ENCODE measurements at regions not wholly inside any gene's neighbourhood (a gene's known extent, or its start where the extent isn't known, plus 50 kb on each side); places are given as distances from the start of the nearest gene placed in this dataset.

DNA sequence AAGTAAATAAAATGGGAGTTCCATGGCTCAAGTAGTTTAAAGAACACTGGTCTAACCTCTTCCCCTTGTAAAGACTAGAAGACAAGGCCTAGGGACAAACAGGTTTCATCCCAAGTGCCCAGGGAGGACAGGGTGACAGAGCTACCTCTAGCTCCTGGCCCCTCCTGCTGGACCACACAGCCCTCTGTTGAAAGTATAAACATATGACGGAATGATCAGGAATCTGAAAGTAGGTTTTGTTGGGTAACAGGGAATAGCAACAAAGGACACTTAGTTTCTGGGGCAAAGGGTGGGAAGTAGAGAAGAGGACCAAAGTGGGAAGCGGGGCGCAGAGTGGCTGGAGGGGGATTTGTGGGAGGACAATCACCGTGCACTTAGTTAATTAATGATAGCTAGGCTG lies 67.0 kb upstream of the DAB2IP start:
- Mint-ChIP-seq H3K4me3 (no peak overlapping the region), H3K27me3 (peaks cover 28% of the 10 kb centered on the region), H3K9me3 (no peaks in the 10 kb centered on the region), H3K27ac (no peak overlapping the region), H3K4me1 (ENCODE audit: low read depth) (no peaks in the 10 kb centered on the region), H3K36me3 (ENCODE audit: low read depth) (no peaks in the 10 kb centered on the region)
- CTCF ChIA-PET, result no interaction called here
- no peak for DNase-seq
- TF ChIP-seq, protein P1, sequence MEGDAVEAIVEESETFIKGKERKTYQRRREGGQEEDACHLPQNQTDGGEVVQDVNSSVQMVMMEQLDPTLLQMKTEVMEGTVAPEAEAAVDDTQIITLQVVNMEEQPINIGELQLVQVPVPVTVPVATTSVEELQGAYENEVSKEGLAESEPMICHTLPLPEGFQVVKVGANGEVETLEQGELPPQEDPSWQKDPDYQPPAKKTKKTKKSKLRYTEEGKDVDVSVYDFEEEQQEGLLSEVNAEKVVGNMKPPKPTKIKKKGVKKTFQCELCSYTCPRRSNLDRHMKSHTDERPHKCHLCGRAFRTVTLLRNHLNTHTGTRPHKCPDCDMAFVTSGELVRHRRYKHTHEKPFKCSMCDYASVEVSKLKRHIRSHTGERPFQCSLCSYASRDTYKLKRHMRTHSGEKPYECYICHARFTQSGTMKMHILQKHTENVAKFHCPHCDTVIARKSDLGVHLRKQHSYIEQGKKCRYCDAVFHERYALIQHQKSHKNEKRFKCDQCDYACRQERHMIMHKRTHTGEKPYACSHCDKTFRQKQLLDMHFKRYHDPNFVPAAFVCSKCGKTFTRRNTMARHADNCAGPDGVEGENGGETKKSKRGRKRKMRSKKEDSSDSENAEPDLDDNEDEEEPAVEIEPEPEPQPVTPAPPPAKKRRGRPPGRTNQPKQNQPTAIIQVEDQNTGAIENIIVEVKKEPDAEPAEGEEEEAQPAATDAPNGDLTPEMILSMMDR (IDR thresholded peaks at IDR 0.05), result no peak
- POLR2A ChIA-PET, result interaction anchor here (0.6 kb wide), 1 partner anchor 134 kb away, joined by 3 read pairs; no protein-coding TSS in a partner anchor
- no peak for ATAC-seq
- intact Hi-C loops (cut with micrococcal nuclease), result no loop called here

DNA sequence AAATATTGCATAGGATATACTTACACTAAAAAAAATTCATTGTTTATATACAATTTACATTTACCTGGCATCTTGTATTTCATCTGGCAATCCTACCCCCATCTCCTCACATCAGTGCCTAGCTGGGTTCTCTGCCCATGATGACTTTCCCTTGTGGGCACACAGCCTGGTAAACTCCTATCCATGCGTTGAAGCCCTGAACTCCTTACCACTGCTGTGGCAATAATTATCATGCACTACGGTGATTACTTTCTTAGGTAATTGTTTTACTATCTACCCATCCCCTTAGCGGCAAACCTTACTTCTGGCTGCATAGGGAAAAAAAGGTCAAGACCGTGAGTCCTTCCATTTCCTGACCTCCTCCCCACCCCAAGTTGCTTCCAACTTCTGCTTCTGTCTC lies 63.6 kb upstream of the DAB2IP start:
- ChIA-PET POLR2A (no interaction called here), CTCF (no interaction called here)
- no peaks in the 10 kb centered on the region for H3K4me1 Mint-ChIP-seq (ENCODE audit: low read depth)
- H3K27me3 Mint-ChIP-seq, result peaks cover 33% of the 10 kb centered on the region
- no peak overlapping the region for H3K4me3 Mint-ChIP-seq
- TF ChIP-seq, protein P1 (IDR thresholded peaks at IDR 0.05), result no peak
- intact Hi-C loops (cut with micrococcal nuclease), result no loop called here
- ATAC-seq, result no peak
- H3K27ac Mint-ChIP-seq, result no peak overlapping the region
- no peaks in the 10 kb centered on the region for H3K36me3 Mint-ChIP-seq (ENCODE audit: low read depth)
- DNase-seq, result no peak
- no peaks in the 10 kb centered on the region for H3K9me3 Mint-ChIP-seq

DNA sequence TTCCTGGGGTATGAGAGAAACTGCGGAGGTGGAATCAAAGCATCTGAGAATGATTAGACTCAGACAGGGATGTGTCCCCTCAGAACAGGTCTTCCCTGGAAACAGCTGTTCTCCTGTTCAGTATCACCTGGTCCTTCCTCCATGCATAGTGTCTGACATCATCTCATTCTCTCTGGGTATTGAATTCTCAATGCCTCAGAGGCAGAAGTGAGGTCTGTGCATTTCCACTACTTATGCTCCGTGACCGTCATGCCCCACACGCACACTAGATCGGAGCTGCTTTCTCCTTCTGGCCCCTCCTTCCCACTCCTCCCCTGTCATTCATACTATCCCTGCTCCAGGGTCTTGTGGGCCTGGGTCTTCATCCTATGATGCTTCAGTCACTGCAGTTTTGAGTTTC lies 61.4 kb upstream of the DAB2IP start:
- intact Hi-C loops (cut with micrococcal nuclease), result no loop called here
- no peaks in the 10 kb centered on the region for H3K9me3 Mint-ChIP-seq

DNA sequence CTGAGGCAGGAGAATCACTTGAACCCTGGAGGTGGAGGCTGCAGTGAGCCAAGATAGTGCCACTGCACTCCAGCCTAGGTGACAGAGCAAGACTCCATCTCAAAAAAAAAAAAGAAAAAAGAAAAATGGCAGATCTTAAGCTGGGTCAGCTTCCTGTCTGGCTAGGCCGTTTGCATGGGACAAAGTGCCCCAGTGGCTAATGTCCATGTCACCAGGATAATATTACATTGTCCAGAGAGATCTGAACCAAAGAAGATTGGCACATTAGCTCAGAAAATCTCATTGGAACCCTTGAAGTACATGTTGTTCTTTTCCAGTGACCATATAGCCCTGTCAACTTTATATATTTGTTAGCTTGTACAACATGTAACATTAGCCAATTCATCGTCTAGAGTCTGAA lies 59.2 kb upstream of the DAB2IP start:
- ChIA-PET POLR2A (no interaction called here), CTCF (no interaction called here)
- H3K9me3 Mint-ChIP-seq, result peaks cover 3% of the 10 kb centered on the region
- intact Hi-C loops (cut with micrococcal nuclease), result no loop called here
- no peak overlapping the region for H3K27ac Mint-ChIP-seq
- H3K4me3 Mint-ChIP-seq, result no peak overlapping the region
- peaks cover 37% of the 10 kb centered on the region for H3K27me3 Mint-ChIP-seq
- TF ChIP-seq, protein P1 (IDR thresholded peaks at IDR 0.05), result no peak
- no peaks in the 10 kb centered on the region for H3K4me1 Mint-ChIP-seq (ENCODE audit: low read depth)
- DNase-seq (no peak), ATAC-seq (no peak)
- H3K36me3 Mint-ChIP-seq (ENCODE audit: low read depth), result no peaks in the 10 kb centered on the region

More for the DNA sequence above, 61.4 kb upstream of the DAB2IP start:
- CTCF ChIA-PET, result no interaction called here
- Mint-ChIP-seq H3K36me3 (ENCODE audit: low read depth) (no peaks in the 10 kb centered on the region), H3K4me1 (ENCODE audit: low read depth) (no peaks in the 10 kb centered on the region), H3K27me3 (peaks cover 38% of the 10 kb centered on the region), H3K4me3 (no peak overlapping the region), H3K27ac (no peak overlapping the region)
- DNase-seq (no peak), ATAC-seq (no peak)
- POLR2A ChIA-PET, result no interaction called here
- TF ChIP-seq, protein P1 (IDR thresholded peaks at IDR 0.05), result no peak

DNA sequence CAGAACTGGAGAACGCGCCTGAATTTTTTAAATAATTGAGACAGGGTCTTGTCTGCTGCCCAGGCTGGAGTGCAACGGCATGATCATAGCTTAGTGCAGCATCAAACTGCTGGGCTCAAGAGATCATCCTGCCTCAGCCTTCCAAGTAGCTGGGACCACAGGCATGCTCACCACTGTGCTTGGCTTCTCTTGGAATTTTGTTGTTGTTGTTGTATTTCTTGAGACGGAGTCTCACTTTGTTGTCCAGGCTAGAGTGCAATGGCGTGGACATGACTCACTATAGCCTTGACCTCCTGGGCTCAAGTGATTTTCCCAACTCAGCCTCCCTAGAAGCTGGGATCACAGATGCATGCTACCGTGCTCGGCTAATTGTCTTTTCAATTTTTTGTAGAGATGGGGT lies 58.4 kb upstream of the DAB2IP start:
- intact Hi-C loops (cut with micrococcal nuclease), result no loop called here
- DNase-seq (no peak), ATAC-seq (no peak)
- Mint-ChIP-seq H3K9me3 (peaks cover 6% of the 10 kb centered on the region), H3K36me3 (ENCODE audit: low read depth) (peaks cover 3% of the 10 kb centered on the region), H3K4me3 (no peak overlapping the region), H3K27me3 (peaks cover 40% of the 10 kb centered on the region), H3K27ac (no peak overlapping the region), H3K4me1 (ENCODE audit: low read depth) (no peaks in the 10 kb centered on the region)
- POLR2A ChIA-PET, result interaction anchor here (0.6 kb wide), 1 partner anchor 185 kb away, joined by 3 read pairs; no protein-coding TSS in a partner anchor
- CTCF ChIA-PET, result no interaction called here
- TF ChIP-seq, protein P1 (IDR thresholded peaks at IDR 0.05), result no peak

All from activated CD8-positive, alpha-beta T cell treated with anti-CD3 and anti-CD28 coated beads for 36 hours (primary cell).